HG03060 (cell line): ENCODE measurements at regions not wholly inside any gene's neighbourhood (a gene's known extent, or its start where the extent isn't known, plus 50 kb on each side); places are given as distances from the start of the nearest gene placed in this dataset.

Experiments used
- ATAC-seq: cut with Tn5 transposase; IDR thresholded peaks from one replicate; pipeline ENCODE4 v1.9.1; 2021; ENCODE audit warnings: low read depth, moderate number of reproducible peaks; ENCODE audit not compliant: unreplicated experiment

GRCh38 chr6:133583907-133584427 is 304.9 kb upstream of the TCF21 start:
- ATAC-seq: no peak

DNA sequence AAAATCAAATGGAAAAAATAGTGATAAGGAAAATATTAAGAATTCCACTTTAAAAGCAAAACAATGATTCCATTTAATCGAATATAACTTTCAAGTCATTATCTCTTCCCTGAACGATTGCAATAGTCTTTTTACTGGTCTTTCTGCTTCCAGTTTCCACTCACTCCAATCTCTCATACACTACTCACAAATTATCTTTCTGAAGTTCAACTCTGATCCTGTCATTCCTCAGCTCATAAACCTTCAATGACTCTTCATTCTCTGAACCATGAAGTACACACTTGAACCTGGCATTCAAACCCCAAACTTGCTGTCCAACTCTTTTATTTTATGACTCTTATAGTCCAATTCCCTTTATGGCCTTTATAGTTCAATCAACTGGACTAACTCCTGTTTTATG is 304.1 kb upstream of the TCF21 start:
- ATAC-seq: no peak

DNA sequence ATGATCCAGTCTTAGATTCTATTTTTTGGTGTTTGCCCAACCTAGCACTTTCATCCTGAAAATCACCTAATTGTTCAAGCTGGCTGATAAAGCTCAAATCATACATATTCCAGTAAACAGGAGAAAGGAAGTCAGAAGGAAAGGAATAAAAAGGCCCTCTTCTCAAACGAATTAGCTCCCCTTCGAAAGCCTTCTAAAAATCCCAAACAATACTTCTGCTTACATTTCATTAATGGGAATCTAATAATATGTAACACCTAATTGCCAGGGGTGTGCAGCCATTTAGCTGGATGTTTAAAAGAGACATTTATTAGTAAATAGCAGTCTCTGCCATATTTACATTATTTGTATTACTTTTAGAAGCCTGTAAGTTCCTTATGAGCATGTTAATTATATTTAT is 302.9 kb upstream of the TCF21 start:
- ATAC-seq: no peak

GRCh38 chr6:133587546-133588160 is 301.3 kb upstream of the TCF21 start:
- ATAC-seq: no peak

- no peak for ATAC-seq
These were observed 298.7 kb upstream of the TCF21 start for GRCh38 chr6:133590196-133590595.

DNA sequence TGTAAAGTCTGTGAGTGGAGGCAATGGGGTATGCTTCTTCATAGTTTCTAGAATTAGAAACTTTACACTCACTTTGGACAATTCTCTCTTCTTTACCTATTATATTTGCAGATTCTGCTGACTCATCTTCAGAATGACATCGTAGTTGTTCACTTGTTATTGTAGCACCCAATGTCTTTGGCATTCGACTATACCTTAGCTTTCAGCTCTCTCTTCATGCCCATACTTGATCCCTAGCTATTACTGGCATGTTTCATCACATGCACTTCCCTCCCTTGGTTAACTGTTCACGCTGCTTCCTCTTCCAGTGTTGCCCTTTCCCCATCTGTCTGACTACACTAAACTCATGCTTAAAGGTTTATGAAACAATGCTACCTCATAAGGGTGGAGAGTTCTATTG is 298.1 kb upstream of the TCF21 start:
- no peak for ATAC-seq

DNA sequence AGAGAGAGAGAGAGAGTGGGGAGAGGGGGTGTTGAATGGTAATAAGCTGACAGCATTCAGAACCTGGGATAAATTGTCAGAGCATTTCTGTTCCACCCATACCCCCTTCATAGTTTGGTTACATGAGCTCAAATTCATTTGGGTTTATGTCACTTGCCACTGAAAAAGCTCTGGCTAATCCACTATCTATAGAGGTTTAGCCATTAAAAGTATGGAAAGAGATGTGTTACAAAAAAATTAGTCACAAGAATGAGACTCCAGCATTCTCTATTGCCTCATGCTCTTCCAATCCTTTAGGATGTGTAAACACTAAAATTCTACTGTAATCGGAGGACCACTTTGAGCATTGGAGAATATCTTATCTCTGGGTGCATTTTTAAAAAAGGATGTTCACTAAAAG is 297.6 kb upstream of the TCF21 start:
- no peak for ATAC-seq

DNA sequence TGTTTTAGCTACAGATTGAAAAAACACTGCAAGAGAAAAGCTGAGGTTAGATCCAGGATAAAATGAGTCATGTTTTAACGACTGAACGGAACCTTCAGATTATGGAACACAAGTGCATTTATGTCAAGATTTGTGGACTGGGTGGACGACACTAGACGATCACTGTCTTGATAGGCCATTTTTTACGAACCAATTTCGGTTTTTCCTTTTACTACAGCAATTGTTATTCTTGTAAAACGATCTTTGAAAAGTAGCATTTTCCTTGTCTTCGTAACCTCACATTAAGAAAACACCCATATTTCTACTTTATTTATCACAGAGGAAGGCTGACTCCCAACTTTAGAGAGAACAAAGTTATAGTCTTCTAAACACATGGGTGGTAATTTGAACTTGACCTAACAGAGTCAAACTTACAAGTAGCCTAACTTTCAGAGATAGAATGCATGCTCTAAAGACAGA is 294.2 kb upstream of the TCF21 start:
- ATAC-seq: no peak

DNA sequence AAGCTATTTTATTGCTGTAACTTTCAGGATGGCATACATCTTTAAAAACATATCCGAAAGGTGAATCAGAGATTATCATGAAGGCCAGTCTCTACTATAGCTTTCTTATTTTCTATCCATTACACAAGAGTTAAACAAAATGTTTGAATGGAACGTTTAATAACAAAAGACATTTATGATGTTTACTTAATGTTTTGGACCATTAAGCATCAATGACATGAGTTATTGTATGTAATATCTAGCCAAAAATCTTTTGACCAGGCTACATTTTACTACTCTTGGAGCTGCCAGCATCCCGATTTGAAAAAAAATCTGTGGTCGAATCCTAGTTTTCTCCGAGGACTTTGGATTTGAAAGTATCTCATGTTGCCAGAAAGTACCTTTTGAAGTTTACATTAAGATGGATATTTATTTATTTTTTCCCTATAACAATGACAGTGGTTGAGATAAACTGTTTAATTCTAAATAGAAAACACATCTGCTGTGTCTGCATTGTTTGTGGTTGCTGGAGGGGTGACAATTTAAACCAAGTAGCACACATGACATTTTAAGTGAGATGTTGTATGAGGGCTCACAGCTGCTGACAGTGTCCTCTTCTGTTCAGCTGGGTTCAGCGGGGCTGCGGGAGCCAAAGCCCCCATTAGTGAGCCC is 293.7 kb upstream of the TCF21 start:
- ATAC-seq: no peak

DNA sequence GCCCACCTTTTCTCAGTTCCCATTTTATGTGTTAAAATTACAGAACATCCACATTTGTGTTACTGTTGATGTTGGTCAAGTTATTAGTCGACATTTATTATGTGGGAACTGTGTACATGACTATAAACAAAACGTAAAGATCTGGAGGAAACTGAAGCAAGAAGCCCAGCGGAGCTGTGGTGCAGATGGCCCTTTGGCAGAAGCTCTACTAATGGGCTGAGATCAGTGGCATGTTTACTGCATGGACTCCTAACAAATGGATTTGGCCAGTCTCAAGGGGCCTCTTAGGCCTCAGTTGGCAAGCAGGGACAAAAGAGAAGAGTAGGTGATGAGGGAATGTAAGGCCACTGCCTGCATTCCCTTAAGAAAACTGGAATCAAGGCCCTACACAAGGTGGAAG is 282.1 kb upstream of the TCF21 start:
- no peak for ATAC-seq

- no peak for ATAC-seq
These were observed 280.3 kb upstream of the TCF21 start for GRCh38 chr6:133608620-133609019.

DNA sequence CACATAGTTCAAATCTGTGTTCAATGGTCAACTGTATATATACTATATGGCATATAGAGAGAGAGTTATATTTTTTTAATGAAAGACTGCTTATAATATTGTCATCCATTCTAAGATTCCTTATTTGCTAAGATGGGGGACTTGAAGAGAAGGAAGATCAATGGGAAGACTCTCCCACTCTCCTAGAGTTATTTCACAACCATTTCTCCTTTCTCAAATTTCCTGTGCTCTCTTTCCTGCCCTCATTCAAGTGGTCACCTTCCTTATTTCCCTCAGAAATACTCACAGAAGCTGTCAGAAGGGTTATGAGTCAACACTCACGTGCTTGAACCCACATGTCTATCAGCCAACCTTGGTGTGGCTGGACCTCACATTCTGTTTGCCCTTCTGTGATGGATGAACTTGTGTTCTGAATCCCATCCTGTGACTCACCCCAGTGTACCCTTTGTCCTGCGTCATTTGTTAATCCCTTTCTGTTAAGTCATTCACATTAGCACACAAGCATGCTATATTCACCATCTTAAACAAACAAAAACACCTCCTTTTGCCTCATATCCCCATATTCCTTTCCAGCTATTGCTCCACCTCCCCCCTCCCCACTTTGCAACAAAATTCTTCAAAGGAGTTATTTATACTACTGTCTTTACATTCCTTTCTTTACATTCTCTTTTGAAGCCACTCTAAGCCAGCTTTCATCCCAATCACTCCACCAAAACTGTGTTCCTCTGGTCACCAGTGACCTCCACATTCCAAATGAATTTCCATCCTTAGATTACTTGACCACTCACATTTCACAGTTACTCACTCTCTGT is 279.3 kb upstream of the TCF21 start:
- ATAC-seq: no peak

- no peak for ATAC-seq
These were observed 278.6 kb upstream of the TCF21 start for GRCh38 chr6:133610227-133610840.

DNA sequence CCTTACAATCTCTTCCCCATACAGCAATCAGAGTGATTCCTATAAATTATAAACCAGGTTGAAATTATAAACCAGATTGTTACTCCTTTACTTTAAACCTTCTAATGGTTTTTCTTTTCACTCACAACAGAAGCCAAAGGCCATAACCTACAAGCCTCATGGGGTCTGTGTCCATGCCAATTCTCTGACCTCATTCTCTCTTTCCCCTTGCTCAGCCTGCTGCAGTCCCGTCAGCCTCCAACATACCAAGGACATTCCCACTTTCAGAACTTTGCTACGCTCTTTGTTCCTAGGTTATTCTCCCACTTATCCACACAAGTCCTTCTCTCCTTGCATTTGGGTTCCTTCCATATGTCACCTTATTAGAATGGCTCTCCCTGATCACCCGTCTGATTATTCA is 277.9 kb upstream of the TCF21 start:
- ATAC-seq: no peak

DNA sequence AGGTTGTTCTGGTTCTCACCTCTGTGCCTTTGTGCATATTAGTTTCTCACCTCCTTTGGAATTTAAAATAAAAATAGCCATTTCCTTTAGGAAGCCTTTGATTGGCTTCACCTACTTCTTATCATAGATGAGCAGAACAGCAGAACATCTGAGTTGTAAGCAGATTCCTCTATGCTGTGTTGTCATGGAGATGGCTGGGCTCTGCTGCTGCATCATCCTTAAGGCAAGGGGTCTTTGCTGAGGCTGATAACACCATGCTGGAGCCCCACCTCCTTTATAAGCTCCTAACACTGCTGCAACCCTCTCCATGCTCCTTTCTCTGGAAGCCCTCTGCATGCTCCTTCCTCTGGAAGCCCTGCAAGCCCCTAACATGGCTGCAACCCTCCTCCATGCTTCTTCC is 276.5 kb upstream of the TCF21 start:
- ATAC-seq: no peak

DNA sequence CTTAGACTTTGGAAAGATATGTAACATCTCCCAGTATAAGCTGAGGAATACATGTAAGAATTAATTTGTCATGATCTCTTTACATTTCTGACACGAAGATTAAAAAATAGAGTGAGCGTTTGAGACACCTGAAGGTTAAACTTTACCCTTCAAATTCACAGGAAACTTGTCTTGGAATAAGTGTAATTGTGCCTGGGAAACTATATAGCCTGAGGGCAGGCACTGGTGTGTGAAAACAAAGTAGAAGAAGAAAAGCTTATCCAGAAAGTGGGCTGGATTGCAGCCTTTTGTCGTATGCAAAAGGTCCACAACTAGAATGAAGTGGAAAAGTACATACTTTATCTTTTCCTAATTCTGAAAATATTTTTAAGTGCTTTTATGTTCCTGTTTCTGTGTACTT is 275.7 kb upstream of the TCF21 start:
- no peak for ATAC-seq

GRCh38 chr6:133621751-133622150 is 267.2 kb upstream of the TCF21 start:
- no peak for ATAC-seq

DNA sequence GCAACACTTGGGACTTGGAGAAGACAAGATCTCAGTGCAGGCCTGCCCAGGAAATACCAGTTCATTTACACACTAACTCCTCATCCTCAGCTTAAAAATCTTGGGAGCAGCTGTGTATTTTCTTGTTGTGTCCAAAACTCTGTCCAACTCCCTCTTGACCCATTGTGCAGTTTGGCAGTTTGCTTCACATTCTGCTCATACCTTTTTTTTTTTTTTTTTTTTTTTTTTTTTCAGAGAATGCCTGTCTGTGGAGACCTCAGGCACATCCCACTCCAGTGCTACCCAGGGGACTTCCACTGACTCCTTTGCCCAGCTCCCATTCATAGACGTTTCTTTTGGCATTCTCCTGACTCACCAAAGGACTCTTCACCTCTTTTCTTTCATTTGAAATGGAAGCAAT is 265.8 kb upstream of the TCF21 start:
- no peak for ATAC-seq

DNA sequence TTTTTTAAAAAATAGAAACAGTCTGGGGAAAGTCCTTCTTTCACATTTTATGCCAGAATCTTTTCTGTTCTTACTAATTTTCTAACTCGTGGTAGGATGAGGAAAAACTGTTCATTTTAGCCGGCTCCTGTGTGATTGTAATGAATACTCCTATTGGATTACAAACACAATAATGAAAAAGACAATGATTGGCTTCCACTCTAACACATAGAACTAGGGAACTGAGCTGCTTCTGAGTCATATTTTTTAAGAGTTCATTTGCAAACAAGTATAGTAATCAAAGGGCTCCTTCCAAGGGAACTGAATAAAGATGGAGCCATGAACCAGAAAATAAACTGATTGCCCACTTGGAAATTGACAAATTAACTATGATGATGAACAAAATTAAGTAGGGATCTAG is 265.3 kb upstream of the TCF21 start:
- ATAC-seq: no peak

GRCh38 chr6:133626096-133626666 is 262.7 kb upstream of the TCF21 start:
- ATAC-seq: no peak

GRCh38 chr6:133629970-133630369 is 258.9 kb upstream of the TCF21 start:
- no peak for ATAC-seq
